GM12875 (cell line): ENCODE measurements at regions not wholly inside any gene's neighbourhood (a gene's known extent, or its start where the extent isn't known, plus 50 kb on each side); places are given as distances from the start of the nearest gene placed in this dataset.

Source experiments
- H3K4me3 ChIP-seq: one replicate; pipeline ENCODE4 v1.5.1; 2011; ENCODE audit warnings: low read depth, low read length, control low read depth
- TF ChIP-seq, protein P1 (sequence below): IDR thresholded peaks from 2 replicates; pipeline ENCODE4 v1.5.1; 2011; ENCODE audit warnings: low read depth, mild to moderate bottlenecking, control low read depth, inconsistent platforms, low read length, moderate library complexity, borderline replicate concordance; ENCODE audit not compliant: insufficient read depth

GRCh38 chr7:116431787-116432526 is 67.6 kb upstream of the CAV2 start:
- no peak overlapping the region for H3K4me3 ChIP-seq
- TF ChIP-seq, protein P1, sequence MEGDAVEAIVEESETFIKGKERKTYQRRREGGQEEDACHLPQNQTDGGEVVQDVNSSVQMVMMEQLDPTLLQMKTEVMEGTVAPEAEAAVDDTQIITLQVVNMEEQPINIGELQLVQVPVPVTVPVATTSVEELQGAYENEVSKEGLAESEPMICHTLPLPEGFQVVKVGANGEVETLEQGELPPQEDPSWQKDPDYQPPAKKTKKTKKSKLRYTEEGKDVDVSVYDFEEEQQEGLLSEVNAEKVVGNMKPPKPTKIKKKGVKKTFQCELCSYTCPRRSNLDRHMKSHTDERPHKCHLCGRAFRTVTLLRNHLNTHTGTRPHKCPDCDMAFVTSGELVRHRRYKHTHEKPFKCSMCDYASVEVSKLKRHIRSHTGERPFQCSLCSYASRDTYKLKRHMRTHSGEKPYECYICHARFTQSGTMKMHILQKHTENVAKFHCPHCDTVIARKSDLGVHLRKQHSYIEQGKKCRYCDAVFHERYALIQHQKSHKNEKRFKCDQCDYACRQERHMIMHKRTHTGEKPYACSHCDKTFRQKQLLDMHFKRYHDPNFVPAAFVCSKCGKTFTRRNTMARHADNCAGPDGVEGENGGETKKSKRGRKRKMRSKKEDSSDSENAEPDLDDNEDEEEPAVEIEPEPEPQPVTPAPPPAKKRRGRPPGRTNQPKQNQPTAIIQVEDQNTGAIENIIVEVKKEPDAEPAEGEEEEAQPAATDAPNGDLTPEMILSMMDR = no peak

DNA sequence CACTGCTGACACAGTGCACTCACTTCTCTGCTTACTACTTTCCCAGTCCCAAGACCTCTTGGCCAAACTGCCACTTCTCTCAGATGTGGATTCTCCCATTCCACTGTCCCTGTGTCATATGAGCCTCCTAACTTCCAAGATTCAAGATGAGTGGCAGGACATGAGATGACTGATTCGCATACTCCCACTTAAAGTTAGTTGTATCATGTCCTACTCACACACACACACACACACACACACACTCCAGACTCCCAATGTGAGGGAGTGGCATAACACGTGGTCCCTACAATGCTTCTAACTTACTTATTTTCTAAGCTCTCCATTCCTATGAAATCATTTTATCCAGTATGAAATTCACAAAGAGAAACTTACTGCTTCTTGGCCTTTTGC is 67.0 kb upstream of the CAV2 start:
- H3K4me3 ChIP-seq = no peak overlapping the region
- TF ChIP-seq, protein P1 = no peak

DNA sequence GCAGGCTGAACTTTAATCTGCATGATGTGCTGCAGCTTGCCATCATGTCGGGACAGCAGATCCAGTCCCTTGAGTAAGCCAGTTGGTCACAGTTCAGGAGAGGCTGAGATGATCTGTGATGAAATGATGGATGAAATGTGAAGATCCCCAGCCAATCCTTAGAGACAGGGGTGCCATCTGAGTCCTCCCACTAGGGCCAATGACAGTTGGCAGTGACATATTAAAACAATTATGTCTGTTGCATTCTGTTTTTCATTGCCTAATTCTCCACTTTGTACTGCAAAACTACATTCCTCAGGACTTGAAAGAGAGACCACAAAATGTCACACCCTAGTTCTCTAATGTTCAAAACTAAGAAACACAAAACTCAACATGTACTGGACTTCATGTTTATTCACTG is 66.3 kb upstream of the CAV2 start:
- TF ChIP-seq, protein P1 = no peak

GRCh38 chr7:116434820-116435341 is 64.7 kb upstream of the CAV2 start:
- H3K4me3 ChIP-seq = no peak overlapping the region
- TF ChIP-seq, protein P1 = no peak

More for the DNA sequence above, 66.3 kb upstream of the CAV2 start:
- H3K4me3 ChIP-seq = no peak overlapping the region

- TF ChIP-seq, protein P1 = no peak
- H3K4me3 ChIP-seq = no peak overlapping the region
These were observed 63.2 kb upstream of the CAV2 start for GRCh38 chr7:116436305-116436826.

- TF ChIP-seq, protein P1 = no peak
- no peak overlapping the region for H3K4me3 ChIP-seq
These were observed 61.3 kb upstream of the CAV2 start for GRCh38 chr7:116438267-116438666.

- TF ChIP-seq, protein P1 = no peak
- no peak overlapping the region for H3K4me3 ChIP-seq
These were observed 60.5 kb upstream of the CAV2 start for GRCh38 chr7:116439005-116439404.
